HG03378 (cell line): ENCODE measurements at regions not wholly inside any gene's neighbourhood (a gene's known extent, or its start where the extent isn't known, plus 50 kb on each side); places are given as distances from the start of the nearest gene placed in this dataset.
"Not testable (repeated sequence)": the region's sequence is repeated elsewhere in the genome, so short reads cannot be mapped to it uniquely, and the experiment has no call there.

Source experiments
- ATAC-seq: cut with Tn5 transposase; IDR thresholded peaks from one replicate; pipeline ENCODE4 v1.9.1; 2021; ENCODE audit warnings: mild to moderate bottlenecking, moderate library complexity; ENCODE audit not compliant: unreplicated experiment

GRCh38 chr17:30590081-30590733 lies 113.0 kb downstream of the GOSR1 start:
- ATAC-seq: no peak

GRCh38 chr17:30589431-30589830 lies 112.2 kb downstream of the GOSR1 start:
- ATAC-seq: no peak

GRCh38 chr17:30588798-30589247 lies 111.6 kb downstream of the GOSR1 start:
- no peak for ATAC-seq

GRCh38 chr17:30586818-30587595 lies 109.8 kb downstream of the GOSR1 start:
- ATAC-seq: no peak

GRCh38 chr17:30584810-30585209 lies 107.6 kb downstream of the GOSR1 start:
- no peak for ATAC-seq

- ATAC-seq: no peak
Measured at GRCh38 chr17:30580916-30581315, 103.7 kb downstream of the GOSR1 start.

- no peak for ATAC-seq
Measured at GRCh38 chr17:30579610-30580315, 102.6 kb downstream of the GOSR1 start.

- ATAC-seq: not testable (repeated sequence)
Measured at GRCh38 chr17:30578015-30578717, 101.0 kb downstream of the GOSR1 start.
